GDM1 (cell line): ENCODE measurements at regions not wholly inside any gene's neighbourhood (a gene's known extent, or its start where the extent isn't known, plus 50 kb on each side); places are given as distances from the start of the nearest gene placed in this dataset.

ENCODE experiments used
- DNase-seq: peaks from one replicate; lab custom pipeline; 2025; lab: John Stamatoyannopoulos, UW

DNA sequence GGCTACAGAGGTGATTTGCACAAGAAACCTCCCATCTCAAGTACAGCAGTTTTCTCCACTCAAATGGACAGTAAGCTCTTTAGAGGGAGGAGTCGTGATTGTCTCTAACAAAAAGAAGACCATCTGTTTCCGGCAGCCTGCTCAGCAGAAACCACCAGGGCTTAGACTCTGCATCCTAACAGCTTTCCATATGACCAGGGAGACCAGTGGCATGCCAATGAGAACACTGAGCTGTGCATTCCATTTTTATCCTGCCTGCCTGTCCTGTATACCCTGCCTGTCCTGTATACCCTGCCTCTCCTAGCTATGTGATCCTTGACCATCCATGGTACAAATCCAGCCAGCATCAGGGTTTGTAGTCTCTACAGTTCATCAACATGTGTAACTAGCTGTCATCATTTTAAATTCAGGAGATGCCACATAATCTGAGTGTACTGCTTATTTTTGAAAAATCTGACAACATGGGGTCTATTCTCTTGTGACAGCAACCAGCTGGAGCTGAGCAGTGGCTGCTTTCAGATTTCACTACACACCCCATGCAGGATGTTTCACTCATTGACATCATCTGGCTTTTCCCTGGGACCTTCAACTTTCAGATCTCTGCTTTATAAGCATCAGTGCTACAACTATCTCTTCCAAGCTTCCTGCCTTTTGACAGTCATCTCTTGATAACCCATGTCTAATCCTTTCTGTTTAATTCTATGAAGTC, 50.5 kb upstream of the POU2AF2 start:
- no peak for DNase-seq

DNA sequence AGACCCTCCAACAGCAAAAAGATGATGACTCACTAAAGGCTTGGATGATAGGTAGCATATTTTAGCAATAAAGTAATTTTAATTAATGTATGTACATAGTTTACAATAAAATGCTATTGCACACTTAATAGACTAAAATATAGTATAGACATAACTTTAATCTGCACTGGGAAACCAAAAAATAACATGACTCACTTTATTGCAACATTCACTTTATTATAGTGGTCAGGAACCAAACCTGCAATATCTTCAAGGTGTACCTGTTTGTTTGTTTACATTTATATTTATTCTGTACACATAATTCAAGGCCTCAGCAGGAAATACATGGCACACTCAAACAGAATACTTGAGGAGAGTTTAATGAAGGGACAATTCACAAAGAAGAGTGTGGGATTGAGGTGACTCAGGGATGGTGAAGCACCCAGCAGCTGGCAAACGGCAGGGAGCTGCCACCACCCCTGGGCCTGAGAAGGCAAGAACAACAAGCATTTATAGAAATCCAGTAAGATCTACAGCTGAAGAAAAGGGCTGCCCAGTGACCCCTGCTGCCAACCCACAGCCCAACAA, 51.5 kb upstream of the POU2AF2 start:
- DNase-seq: no peak

DNA sequence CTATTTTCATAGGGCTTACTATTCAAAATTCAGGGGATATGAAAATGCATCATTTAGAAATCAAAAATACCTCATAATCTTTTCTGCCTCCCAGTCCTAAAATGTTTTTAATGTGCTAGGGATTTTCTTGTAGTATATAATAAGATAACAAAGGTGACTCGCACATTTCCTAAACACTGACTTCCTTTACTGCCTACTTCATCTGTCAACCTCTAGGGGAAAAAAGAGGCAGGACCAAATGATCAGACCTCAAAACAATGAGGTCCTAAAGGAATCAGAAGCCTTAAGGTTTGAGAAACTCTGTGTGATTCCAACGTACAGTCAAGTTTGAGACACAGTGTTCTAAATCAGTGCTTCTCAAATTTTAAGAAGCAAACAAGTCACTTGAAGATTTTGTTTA, 56.1 kb upstream of the POU2AF2 start:
- DNase-seq: no peak

DNA sequence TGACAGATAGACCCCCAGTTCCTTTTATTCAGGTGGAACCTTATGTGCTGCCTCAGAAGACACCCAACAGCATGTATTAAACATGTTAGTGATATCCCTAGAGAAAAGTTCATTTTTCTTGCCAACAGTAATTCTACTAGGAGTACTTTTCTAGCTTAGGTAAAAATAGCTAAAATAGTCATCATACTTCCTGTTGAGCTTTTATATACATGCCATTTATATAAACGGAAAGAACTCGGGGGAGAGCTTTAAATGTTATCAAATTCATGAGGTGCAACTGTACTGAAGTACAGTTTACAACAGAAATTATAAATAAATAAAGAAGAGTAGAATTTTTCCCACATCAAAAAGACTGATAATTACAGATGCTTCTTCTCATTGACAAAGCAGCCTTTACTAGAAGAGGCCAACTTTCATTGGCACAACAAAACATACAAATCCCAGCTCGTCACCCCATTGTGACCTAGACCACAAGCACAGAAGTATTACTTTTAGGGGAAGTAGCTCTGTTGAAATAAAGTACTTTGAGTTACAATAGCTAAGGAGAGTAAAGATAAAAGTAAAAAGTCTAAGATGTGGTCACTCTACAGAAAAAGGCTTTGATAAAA, 59.1 kb upstream of the POU2AF2 start:
- DNase-seq: no peak

DNA sequence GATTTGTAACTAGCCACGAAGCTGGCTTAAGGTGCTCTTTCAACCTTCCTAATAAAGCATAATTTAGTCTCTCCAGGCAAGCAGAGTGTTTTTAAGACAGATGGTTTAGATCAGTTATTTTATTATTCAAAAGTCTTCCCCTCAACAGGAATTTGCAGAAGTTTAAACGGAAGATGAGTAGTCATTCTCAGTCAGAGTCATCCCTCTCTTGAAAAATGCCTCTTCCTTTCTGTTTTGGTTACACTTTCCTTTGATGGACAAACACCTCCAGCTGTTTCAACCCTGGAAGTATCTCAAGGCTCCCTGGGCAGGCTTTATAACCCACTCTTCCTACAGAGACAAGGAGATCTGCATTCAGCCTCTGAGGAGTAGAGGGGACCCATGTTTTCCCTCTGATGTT, 60.3 kb upstream of the POU2AF2 start:
- no peak for DNase-seq

DNA sequence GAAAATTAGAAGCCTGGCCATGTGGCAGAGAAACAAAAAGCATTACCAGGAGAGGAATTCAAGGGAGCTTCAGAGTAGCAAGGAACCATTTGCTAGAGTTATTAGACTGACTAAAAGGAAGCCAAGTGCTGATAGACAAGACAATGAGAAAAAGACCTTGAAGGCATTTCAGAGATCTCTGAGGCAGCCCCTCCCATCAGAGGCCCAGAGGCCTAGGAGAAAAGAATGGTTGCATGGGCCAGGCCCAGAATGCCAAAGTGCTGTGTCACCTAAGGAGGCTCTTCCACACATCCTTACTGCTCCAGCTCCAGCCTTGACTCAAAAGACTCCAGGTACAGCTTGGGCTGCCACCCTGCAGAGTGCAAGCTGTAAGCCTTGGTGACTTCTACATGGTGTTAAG, 61.8 kb upstream of the POU2AF2 start:
- DNase-seq: no peak

DNA sequence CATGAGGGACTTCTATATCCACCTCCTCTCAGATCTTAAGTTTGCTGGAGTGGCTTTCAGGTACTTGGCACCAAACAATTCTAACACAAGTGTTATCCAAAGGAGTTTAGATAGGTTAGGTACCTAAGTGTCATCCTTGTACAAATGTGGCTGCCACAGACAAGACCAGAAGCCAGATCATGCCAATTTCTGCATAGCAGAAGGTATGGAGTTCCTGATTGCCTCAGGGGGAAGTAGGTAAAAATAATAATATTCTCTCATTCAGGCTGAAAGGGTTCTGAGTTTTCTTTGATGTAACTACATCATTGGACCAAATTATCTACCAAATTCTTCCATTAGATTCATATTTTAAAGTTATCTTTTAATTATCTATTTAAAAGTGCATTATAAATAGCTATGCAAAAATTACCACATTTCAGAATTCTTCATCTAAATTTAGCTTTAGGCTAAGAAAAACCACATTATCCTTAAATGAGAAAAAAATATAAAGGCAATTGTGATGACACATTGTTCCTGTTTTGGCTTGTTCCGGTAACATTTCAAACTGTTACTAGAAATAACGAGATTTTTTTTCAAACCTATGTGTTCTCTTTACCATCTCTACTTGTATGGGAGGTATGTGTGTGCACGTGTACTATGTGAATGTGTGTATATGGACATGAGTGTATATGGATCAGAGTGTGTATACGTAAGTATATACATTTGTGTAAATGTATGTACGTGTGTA, 66.2 kb upstream of the POU2AF2 start:
- DNase-seq: no peak

DNA sequence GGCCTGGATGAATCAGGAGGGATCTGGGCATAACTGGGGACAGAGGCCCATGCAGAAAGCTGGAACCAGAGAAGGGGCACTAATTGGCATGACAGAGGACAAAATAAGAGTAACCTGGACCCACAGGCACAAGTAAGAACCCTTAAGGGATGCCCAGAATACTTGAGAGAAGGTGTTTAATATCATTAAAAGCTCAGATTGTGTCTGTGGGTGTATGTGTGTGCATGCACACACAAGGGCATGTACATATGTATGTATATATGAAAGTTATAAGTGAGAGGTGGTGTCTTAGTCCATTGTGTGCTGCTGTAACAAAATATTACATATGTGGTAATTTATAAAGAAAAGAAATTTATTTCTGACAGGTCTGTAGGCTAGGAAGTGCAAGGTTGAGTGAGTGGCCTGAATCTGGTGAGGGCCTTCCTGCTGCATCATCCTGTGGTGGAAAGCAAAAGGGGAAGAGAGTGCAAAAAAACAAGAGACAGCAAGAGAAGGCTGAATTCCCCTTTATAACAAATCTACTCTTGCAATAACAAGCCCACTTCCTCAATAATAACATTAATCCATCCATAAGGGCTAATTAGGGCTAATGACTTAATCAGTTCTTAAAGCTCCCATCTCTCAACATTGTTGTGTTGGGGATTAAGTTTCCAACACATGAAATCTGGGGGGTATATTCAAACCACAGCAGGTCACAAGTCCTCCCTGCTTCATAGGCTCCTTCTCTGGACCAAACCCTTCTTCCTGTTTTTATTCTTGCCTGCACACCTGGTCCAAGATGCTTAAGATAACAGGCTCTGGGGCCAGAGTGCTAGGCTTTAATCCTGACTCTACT, 68.3 kb upstream of the POU2AF2 start:
- peak; percentile 57 for DNase-seq

DNA sequence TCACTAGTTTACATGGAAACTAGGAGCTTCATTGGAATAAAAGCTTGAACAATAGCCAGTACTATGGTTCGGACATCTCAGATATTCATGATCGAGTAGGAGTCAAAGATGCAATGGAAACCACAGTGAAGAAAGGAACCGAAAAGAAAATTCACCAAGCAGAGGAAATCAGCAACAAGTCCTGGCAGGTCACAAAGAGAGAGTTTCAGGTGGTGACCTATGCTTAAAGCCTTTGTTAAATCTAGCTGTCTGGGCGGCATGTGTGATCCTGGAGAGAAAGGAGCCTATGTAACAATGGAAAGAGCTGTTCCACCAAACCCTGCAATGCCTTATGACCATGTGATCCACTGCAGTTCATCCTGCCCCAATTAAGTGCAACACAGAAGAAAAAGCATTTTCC, 68.9 kb upstream of the POU2AF2 start:
- DNase-seq: no peak

DNA sequence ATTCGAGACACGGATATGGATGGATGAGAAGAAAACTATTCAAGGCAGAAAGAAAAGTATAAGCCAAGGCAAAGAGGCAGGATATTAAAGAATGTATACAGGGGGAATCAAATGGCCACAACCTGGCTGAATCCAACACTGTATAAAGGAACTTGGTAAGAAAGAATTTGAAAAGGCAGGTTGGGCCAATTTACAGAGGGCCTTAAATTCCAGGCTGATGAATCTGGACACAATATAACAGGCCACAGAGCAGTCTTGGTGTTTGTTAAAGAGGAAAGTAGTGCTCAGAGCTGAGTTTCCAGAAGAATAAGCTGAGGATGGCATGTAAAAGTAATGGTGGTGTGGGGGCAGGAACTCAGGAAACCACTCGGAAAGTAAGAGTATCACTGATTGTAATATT, 72.3 kb upstream of the POU2AF2 start:
- no peak for DNase-seq

DNA sequence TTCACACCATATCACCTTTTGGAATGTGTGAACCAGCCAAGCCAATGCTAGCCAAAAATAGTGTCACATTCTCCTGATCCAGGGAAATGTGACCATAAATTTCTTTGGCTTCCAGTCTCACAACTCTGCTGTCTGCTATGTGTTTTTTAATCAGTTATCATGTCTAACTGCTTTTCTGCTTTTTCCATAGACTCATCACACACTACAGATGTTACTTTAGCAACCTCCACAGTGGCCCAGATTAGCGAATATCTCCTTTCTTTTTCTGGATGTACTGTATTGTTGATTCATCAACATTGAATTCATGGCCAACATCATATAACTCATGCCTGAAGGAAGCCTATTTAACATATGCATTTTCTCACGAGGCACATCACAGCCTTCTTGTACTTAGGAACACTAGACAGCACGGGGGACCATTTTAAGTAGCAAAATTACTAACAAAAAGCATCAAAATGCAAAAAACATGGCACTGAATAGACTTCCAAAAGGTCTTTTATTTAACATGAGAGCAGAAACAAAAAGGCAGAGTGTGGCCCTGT, 73.1 kb upstream of the POU2AF2 start:
- DNase-seq: no peak

DNA sequence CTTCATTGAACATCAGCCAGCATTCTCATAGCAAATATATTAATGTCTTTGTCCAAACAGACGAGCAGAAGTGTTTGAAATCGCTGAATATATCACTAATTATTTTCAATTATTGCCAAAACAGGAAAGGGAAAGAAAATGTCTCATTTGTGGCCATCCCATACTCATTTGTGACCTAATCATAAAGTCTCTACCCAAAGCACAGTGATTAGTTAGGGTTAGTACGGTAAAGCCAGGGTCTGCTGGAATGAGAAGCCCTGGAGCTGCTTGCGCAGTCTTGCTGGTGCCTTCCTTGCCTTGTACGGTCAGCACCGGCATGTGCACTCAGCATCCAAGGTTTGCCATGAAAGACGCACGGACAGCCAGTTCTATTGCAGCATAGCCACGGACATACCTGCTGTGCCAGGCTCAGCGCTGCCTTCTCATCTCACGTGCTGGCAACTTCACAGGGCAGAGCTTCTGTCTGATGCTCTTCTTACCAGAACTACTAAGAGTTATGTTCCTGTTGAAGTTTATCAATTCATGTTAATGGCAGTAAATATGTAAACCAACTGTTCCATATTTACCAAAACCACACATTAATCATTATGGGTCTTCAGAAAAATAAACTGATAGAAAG, 74.7 kb upstream of the POU2AF2 start:
- no peak for DNase-seq

DNA sequence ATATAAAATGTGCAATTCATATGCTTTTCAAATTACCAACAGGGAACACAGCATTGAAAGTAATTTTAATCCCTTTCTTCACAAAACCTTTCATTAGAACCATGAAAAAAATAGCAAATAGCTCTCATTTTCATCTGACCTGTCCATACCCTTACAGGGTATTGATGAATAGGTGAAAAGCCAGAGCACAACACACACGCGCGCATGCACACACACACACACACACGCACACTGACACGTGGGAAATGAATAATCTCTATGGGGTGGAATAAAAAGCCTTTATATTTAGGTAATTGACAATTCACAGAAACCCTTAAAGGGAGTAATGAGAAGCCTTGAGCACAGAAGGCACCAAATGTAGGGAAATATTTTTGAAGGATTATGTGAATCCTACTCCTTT, 76.2 kb upstream of the POU2AF2 start:
- DNase-seq: no peak

DNA sequence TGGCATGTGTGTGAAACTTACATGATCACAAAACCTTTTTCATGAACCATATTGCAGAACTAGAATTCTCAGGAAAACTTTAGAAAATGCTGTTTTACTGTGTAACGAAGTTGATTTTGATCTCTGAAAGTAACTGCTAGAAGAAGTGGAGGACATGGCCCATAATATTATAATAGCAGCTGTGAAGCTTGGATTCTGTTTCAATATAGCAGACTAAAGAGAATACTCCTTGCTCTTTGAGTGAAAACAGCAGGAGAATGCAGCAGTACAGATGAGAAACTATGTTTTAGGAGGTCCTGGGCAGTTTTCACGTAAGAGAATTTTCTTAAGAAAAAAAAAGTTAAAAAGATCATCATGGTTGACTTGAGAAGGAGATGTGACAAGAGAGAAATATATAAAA, 76.7 kb upstream of the POU2AF2 start:
- DNase-seq: no peak

DNA sequence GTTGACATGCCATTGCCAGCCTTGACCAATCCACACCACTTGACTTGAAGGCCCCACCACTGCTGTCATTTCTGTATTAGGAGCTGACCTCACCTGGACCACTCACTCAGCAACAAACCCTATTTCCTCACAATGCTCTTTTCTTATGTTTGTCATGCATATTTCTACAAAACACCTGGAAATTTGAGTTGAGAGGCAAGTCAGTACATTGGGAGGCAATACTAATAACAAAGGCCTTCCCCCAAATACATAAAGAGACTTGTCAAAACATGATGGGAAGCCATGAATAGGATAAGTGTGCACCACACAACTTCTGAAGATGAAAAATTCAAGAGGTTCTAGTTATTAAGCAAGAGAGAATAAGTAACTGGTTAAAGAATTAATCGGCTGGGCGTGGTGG, 77.9 kb upstream of the POU2AF2 start:
- no peak for DNase-seq

DNA sequence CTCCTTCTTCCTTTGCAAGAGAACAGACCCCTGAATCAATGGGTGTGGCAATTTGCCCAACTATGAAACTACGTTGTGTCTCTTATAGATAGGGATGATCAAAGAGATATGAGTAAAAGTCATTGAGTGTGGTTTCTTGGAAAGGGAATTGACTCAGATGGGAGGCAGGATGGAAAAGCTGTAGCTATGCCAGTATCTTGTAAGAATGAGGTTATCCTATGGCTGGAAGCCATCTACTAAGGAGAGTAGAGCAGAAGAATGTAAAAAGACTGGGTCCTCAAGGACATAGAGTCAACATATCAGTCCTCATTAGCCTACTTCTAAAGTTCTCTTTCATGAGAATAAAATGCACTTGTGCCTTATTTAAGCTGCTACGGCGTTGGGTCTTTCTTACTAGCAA, 78.9 kb upstream of the POU2AF2 start:
- no peak for DNase-seq

DNA sequence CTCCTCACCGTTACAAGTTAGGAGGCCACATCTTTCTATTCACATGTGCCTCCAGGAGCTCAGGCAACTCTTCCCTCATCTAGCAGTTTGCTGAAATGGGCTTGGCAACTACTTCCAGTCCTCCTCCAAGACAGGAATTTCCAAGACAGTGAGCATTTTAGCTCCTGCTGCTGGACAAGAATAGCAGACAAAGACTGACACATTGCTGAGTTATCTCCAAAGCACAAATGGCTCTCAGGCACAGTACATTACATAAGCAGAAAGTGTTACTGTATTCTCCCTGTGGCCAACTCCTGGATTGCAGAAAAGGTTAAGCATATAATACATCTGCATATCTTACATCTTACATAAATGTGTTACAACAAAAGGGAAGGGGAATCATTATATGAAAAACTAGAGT, 83.2 kb upstream of the POU2AF2 start:
- no peak for DNase-seq

DNA sequence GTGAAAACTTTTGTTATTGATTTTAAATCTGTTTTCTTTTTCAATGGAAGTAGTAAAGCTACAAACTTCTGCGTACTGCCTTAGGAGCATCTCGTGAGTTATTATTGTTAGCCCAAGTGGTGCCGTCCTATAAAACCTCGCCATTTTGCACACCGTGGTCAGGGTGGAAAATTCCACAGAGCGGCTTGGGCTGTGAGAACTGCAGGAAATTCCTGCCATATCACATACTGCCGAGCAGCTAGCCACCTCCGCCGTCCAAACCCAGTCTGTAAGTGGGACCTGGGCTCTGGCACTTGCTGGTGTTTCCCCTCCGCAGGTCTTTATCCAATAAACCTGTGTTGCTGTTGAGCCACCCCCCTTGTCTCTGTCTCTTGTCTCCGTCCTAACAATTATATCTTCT, 88.0 kb upstream of the POU2AF2 start:
- no peak for DNase-seq

DNA sequence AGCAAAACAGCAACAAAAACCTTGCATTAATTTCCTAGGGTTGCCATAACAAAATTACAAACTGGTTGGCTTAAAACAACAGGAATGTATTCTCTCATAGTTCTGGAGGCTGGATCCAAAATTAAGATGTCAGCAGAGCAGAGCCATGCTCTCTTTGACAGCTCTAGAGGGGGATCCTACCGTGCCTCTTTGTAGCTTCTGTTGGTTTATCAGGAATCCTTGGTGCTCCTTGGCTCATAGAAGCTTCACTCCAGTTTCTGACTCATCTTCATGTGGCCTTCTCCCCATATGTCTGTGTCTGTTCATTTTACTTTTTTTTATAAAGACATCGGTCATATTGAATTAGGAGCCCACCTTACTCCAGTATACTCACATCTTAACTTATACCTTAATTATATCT, 90.5 kb upstream of the POU2AF2 start:
- DNase-seq: no peak

DNA sequence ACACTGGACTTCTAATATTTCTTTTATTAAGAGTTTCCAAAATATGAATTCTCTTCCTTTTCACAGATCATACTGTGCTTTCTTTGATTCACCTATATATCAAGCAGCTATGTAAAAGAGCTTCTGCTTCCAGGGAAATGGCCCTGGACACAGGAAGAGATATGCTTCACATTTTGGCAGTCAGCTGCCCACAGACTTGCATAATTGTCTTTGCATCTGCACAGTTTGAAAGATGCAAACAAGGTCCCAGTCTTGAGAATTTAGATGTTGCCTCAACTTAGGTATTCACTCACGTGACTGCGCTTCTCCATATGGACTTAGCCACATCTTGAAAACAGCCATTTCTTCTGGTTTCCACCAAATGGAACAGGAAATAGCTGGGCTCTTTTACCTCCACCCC, 92.3 kb upstream of the POU2AF2 start:
- DNase-seq: no peak

DNA sequence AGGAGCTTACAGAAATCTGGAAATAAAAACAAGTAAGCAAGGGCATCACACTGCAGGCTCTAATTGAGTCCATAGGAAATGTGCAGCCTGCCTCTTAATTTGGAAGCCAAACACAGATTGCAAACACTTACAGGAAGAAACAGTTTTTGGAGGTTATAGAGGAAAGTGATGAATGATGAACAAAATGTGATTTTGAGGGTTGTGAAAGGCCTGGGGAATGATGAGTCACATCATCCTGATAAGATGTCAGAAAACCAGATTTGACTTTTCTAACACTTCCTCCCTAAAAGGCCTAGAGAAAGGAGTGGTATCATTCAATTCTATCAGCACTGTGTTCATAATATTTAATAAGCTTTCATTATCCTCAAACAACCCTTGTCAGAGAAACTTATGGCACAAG, 96.6 kb upstream of the POU2AF2 start:
- DNase-seq: no peak

DNA sequence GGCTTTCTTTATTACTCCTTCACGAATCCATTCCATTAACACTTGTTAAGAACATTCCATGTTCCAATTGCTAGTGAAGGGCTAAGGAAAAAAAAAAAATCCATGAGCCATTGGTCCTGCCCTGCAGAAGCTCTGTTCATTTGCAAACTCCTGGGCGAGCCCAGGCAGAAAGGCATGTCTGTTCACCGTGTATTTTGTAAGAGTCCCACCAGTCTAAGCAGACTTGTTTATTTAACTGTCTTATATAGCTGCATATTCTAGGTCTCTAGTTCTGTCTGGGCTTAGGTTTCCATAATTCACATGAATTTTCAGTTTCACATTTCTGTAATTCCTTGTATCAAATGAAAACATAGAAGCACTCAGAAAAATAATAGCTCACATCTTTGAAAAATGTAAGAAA, 97.4 kb upstream of the POU2AF2 start:
- no peak for DNase-seq
